A549 (cell line): ENCODE measurements at regions not wholly inside any gene's neighbourhood (a gene's known extent, or its start where the extent isn't known, plus 50 kb on each side); places are given as distances from the start of the nearest gene placed in this dataset.

ENCODE experiments used
- EP300 ChIP-seq, 2 experiments: fragments of >200 bp; sonication (Bioruptor Twin); formaldehyde crosslinking; IDR thresholded peaks; 2 replicates in 1 of 2; 3 replicates in 1 of 2; pipeline ENCODE4 v1.6.1; 2016 to 2017
- REST ChIP-seq: fragments of 200-600 bp; sonication (generic); IDR thresholded peaks from 2 replicates; pipeline ENCODE4 v1.6.1; 2016; ENCODE audit warnings: antibody characterized with exemption, mild to moderate bottlenecking, moderate library complexity

- TF ChIP-seq REST (no peak), EP300 (IDR thresholded peaks at IDR 0.05) (no peak)
Observed at GRCh38 chr14:86723254-86723624, 1193.3 kb downstream of the FLRT2 start.
